ENCODE measurements at regions not wholly inside any gene's neighbourhood (a gene's known extent, or its start where the extent isn't known, plus 50 kb on each side); places are given as distances from the start of the nearest gene placed in this dataset.

DNA sequence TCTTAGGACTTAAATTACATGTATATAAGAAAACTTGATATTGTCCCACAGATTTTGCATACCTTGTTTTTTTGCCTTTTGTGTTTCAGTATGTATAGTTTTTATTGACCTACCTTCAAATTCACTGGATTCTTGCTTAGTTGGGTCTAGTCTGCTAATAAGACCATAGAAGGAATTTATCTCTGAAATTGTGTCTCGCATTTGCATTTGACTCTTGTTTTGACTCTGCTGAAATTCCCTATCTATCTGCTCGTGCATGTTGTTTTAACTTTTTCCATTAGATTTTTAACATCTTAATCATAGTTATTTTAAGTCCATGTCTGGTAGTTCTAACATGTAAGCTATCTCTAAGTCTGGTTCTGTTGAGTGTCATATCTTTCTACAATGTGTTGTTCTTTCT is 163.9 kb downstream of the SCP2D1 start:
- H3K27ac Mint-ChIP-seq = no peak overlapping the region
- TF ChIP-seq, protein P1, sequence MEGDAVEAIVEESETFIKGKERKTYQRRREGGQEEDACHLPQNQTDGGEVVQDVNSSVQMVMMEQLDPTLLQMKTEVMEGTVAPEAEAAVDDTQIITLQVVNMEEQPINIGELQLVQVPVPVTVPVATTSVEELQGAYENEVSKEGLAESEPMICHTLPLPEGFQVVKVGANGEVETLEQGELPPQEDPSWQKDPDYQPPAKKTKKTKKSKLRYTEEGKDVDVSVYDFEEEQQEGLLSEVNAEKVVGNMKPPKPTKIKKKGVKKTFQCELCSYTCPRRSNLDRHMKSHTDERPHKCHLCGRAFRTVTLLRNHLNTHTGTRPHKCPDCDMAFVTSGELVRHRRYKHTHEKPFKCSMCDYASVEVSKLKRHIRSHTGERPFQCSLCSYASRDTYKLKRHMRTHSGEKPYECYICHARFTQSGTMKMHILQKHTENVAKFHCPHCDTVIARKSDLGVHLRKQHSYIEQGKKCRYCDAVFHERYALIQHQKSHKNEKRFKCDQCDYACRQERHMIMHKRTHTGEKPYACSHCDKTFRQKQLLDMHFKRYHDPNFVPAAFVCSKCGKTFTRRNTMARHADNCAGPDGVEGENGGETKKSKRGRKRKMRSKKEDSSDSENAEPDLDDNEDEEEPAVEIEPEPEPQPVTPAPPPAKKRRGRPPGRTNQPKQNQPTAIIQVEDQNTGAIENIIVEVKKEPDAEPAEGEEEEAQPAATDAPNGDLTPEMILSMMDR (conservative IDR thresholded peaks at IDR 0.05) = no peak

DNA sequence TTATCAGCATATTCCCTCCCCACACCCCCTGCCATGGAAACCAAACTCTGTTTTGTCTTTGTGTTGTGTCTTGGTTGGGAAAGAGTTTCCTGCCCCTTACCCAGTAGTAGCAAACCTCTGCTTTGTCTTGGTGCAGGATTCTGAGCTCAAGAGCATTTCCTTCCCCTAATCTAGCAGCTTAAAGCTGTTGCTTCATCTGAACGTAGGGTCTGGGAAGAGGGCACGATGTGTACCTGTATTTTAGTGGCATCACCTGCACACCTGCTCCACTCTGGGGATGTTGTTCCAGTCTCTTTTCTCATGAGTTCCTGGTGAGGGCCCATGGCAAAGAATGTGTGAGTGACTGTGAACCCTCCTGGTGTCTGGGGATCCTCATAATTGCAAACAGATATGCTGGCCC is 164.7 kb downstream of the SCP2D1 start:
- no peak overlapping the region for H3K4me3 Mint-ChIP-seq
- H3K4me1 Mint-ChIP-seq (ENCODE audit: unreplicated experiment) = peaks cover under 1% of the 10 kb centered on the region
- no peaks in the 10 kb centered on the region for H3K27me3 Mint-ChIP-seq
- no peak overlapping the region for H3K27ac Mint-ChIP-seq
- no peak for DNase-seq (ENCODE audit: extremely low spot score, unreplicated experiment)
- no peaks in the 10 kb centered on the region for H3K9me3 Mint-ChIP-seq
- TF ChIP-seq, protein P1 (conservative IDR thresholded peaks at IDR 0.05) = no peak
- no peaks in the 10 kb centered on the region for H3K36me3 Mint-ChIP-seq

More for the DNA sequence above, 163.9 kb downstream of the SCP2D1 start:
- DNase-seq (ENCODE audit: extremely low spot score, unreplicated experiment) = no peak
- H3K27me3 Mint-ChIP-seq = no peaks in the 10 kb centered on the region
- H3K9me3 Mint-ChIP-seq = no peaks in the 10 kb centered on the region
- no peak overlapping the region for H3K4me3 Mint-ChIP-seq
- no peaks in the 10 kb centered on the region for H3K4me1 Mint-ChIP-seq (ENCODE audit: unreplicated experiment)
- no peaks in the 10 kb centered on the region for H3K36me3 Mint-ChIP-seq

DNA sequence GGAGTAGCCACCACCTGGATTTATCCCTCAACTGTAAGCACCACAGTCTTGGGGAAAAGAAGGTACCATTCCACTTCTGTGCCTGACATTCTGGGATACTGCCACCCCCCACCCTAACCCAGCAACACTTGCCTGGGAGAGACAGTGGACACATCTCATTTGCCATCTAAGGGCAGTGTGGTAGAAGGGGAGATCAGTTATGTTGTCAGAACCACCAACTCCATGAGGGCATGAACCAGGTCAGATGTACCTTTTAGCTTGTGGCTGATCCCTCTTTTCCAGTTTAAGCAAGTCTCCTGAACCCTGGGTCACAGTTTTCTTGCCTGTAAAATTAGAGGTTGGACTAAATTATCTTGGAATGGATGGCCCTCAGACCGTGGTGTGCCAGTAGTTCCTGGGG is 165.5 kb downstream of the SCP2D1 start:
- no peaks in the 10 kb centered on the region for H3K36me3 Mint-ChIP-seq
- H3K4me1 Mint-ChIP-seq (ENCODE audit: unreplicated experiment) = peaks cover 4% of the 10 kb centered on the region
- TF ChIP-seq, protein P1 (conservative IDR thresholded peaks at IDR 0.05) = no peak
- no peak overlapping the region for H3K4me3 Mint-ChIP-seq
- H3K27me3 Mint-ChIP-seq = no peaks in the 10 kb centered on the region
- no peak overlapping the region for H3K27ac Mint-ChIP-seq
- no peaks in the 10 kb centered on the region for H3K9me3 Mint-ChIP-seq
- no peak for DNase-seq (ENCODE audit: extremely low spot score, unreplicated experiment)

DNA sequence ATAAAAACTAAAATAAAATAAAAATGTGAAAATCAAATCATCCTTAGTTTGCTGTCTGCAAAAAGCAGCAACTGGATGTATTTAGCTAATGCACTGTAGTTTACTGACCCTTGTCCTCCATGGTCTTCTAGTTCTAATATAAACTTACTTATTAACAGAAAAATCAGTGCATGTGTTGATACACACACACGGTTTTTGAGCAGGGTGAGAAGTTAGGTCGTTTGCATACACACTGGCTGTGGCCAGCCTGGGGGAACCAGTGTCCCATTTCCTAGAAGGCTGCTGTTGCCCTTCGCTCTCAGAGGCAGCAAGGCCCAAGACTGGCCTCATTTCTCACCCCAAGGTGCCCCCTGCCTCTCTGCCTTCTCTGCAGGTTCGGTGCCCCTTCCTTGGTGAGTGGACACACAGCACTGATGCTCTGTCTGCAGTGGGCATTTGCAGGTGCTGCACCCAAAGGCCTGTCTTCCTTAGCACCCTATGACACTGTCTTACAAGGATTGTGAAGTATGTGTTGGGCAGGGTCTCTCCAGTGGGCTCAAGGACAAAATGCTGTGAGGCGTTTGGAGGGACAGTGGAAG is 168.5 kb downstream of the SCP2D1 start:
- TF ChIP-seq, protein P1 (conservative IDR thresholded peaks at IDR 0.05) = no peak
- Mint-ChIP-seq H3K9me3 (no peaks in the 10 kb centered on the region), H3K27me3 (no peaks in the 10 kb centered on the region), H3K4me1 (ENCODE audit: unreplicated experiment) (peaks cover 8% of the 10 kb centered on the region), H3K4me3 (no peak overlapping the region), H3K36me3 (no peaks in the 10 kb centered on the region), H3K27ac (no peak overlapping the region)
- no peak for DNase-seq (ENCODE audit: extremely low spot score, unreplicated experiment)

DNA sequence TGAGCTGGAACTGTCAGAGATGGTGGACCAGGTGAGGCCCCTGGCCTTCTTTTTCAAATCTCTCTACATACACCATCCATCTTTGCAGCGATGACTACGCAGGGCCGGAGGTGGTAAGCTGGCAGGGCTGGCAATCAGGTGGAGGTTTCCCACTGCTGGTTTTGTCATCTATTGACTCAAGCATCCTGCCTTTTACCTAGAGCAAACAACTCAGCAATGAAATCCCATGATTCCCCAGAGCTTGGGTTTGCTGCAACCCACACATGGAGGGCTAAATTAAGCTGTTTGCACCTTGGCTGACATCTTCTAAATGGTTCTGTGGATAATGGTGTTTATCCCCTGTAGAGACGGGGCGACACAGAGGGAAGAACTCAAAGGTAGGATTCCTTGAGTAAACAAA is 170.2 kb downstream of the SCP2D1 start:
- no peak for DNase-seq (ENCODE audit: extremely low spot score, unreplicated experiment)
- H3K9me3 Mint-ChIP-seq = no peaks in the 10 kb centered on the region
- H3K4me3 Mint-ChIP-seq = no peak overlapping the region

More for the DNA sequence above, 170.2 kb downstream of the SCP2D1 start:
- TF ChIP-seq, protein P1 (conservative IDR thresholded peaks at IDR 0.05) = no peak
- H3K36me3 Mint-ChIP-seq = no peaks in the 10 kb centered on the region
- H3K27ac Mint-ChIP-seq = peak overlapping the region; percentile 73
- peaks cover 8% of the 10 kb centered on the region for H3K4me1 Mint-ChIP-seq (ENCODE audit: unreplicated experiment)
- H3K27me3 Mint-ChIP-seq = no peaks in the 10 kb centered on the region
